IPS-18a (cell line): ENCODE measurements at regions not wholly inside any gene's neighbourhood (a gene's known extent, or its start where the extent isn't known, plus 50 kb on each side); places are given as distances from the start of the nearest gene placed in this dataset.

Experiments used
- H3K27ac ChIP-seq: one replicate; pipeline ENCODE4 v1.5.1; 2013; ENCODE audit warnings: low read length
- H3K27me3 ChIP-seq: one replicate; pipeline ENCODE4 v1.6.1; 2013; ENCODE audit warnings: mild to moderate bottlenecking, low read length; ENCODE audit not compliant: control insufficient read depth, insufficient read depth
- H3K36me3 ChIP-seq: one replicate; pipeline ENCODE4 v1.6.1; 2013; ENCODE audit warnings: low read depth, low read length; ENCODE audit not compliant: control insufficient read depth
- H3K4me1 ChIP-seq: one replicate; pipeline ENCODE4 v1.6.1; 2013; ENCODE audit warnings: low read depth, low read length; ENCODE audit not compliant: control insufficient read depth
- H3K4me3 ChIP-seq: one replicate; pipeline ENCODE4 v1.5.1; 2013; ENCODE audit warnings: low read length
- H3K9ac ChIP-seq: one replicate; pipeline ENCODE4 v1.6.1; 2013; ENCODE audit warnings: mild to moderate bottlenecking, low read length, moderate library complexity
- H3K9me3 ChIP-seq: one replicate; pipeline ENCODE4 v1.6.1; 2013; ENCODE audit warnings: low read depth, low read length; ENCODE audit not compliant: control insufficient read depth

- Histone ChIP-seq H3K27me3 (no peaks in the 10 kb centered on the region), H3K36me3 (no peaks in the 10 kb centered on the region), H3K9ac (no peak overlapping the region), H3K27ac (no peak overlapping the region), H3K4me1 (peaks cover 18% of the 10 kb centered on the region), H3K9me3 (no peaks in the 10 kb centered on the region), H3K4me3 (no peak overlapping the region)
These were observed 96.1 kb upstream of the TOX3 start for GRCh38 chr16:52643006-52643405.

GRCh38 chr16:52634528-52634927 is 87.6 kb upstream of the TOX3 start:
- Histone ChIP-seq H3K36me3 (no peaks in the 10 kb centered on the region), H3K9ac (no peak overlapping the region), H3K4me3 (no peak overlapping the region), H3K27me3 (no peaks in the 10 kb centered on the region), H3K4me1 (no peaks in the 10 kb centered on the region), H3K27ac (no peak overlapping the region), H3K9me3 (no peaks in the 10 kb centered on the region)

DNA sequence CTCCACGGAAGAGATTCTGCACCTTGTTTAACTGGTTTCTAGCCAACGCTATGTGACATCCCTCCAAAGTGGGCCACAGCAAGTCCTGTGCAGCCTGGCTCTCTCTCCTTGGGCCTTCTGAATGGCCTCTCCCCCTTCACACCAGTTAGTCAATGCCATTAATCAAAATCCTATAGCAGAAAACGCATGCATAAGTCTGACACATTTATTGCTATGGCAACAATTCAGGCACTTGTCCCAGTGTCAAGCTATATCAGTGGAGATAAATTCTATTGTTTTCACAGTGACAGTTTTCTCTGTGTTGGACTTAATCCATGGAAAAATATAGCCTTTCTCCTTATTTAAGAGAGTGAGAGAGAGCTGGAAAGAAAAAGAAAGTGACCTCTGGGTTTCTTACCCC is 87.2 kb upstream of the TOX3 start:
- Histone ChIP-seq H3K4me3 (no peak overlapping the region), H3K9ac (no peak overlapping the region), H3K4me1 (no peaks in the 10 kb centered on the region), H3K27ac (no peak overlapping the region), H3K27me3 (no peaks in the 10 kb centered on the region), H3K36me3 (no peaks in the 10 kb centered on the region), H3K9me3 (no peaks in the 10 kb centered on the region)

DNA sequence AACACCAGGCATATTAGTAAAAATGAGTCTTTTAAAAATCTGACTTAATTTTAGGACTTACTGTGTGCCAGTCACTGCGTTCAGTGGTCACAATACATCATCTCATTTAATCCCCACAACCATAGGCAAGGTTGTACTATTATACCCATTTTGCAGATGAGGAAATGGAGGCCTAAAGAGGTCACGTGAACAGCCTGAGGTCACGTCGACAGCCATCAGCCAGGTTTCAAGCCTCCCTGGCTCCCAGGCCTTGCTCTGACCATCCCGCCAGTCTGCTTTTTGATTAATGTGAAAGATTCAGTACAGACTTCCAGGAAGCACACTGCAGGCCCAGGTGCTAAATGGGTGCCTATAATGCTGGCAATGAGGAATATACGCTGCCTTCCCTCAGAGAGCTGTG is 86.3 kb upstream of the TOX3 start:
- H3K9me3 ChIP-seq, result no peaks in the 10 kb centered on the region
- H3K27me3 ChIP-seq, result no peaks in the 10 kb centered on the region
- H3K9ac ChIP-seq, result no peak overlapping the region
- H3K4me1 ChIP-seq, result no peaks in the 10 kb centered on the region
- no peak overlapping the region for H3K27ac ChIP-seq
- no peaks in the 10 kb centered on the region for H3K36me3 ChIP-seq
- H3K4me3 ChIP-seq, result no peak overlapping the region

GRCh38 chr16:52631711-52632110 is 84.8 kb upstream of the TOX3 start:
- Histone ChIP-seq H3K9me3 (no peaks in the 10 kb centered on the region), H3K9ac (no peak overlapping the region), H3K27ac (no peak overlapping the region), H3K27me3 (no peaks in the 10 kb centered on the region), H3K4me1 (no peaks in the 10 kb centered on the region), H3K4me3 (no peak overlapping the region), H3K36me3 (no peaks in the 10 kb centered on the region)

- no peaks in the 10 kb centered on the region for H3K36me3 ChIP-seq
- H3K9ac ChIP-seq, result no peak overlapping the region
- no peaks in the 10 kb centered on the region for H3K9me3 ChIP-seq
- no peaks in the 10 kb centered on the region for H3K4me1 ChIP-seq
- H3K27ac ChIP-seq, result no peak overlapping the region
- no peak overlapping the region for H3K4me3 ChIP-seq
- no peaks in the 10 kb centered on the region for H3K27me3 ChIP-seq
These were observed 83.8 kb upstream of the TOX3 start for GRCh38 chr16:52630711-52631110.

DNA sequence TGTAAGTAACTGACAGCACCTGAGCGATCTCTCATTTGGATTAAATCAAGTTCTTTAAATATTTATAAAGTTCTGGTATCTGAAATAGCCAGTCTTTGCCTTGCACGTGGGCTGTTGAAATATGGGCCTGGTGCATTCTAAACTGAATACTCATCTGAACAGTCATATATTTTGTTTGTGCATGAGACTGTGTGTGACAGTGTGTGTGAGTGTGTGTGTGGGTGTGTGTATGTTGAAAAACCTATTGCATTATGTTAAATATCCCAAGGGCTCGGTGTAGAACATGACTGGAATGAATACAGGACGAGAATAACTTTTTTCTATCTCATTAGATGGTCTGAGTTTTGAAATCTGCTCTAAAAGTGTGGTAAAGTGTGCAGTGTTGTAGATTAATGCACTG is 82.4 kb upstream of the TOX3 start:
- Histone ChIP-seq H3K27me3 (no peaks in the 10 kb centered on the region), H3K9me3 (no peaks in the 10 kb centered on the region), H3K27ac (no peak overlapping the region), H3K9ac (no peak overlapping the region), H3K36me3 (no peaks in the 10 kb centered on the region), H3K4me1 (no peaks in the 10 kb centered on the region), H3K4me3 (no peak overlapping the region)

DNA sequence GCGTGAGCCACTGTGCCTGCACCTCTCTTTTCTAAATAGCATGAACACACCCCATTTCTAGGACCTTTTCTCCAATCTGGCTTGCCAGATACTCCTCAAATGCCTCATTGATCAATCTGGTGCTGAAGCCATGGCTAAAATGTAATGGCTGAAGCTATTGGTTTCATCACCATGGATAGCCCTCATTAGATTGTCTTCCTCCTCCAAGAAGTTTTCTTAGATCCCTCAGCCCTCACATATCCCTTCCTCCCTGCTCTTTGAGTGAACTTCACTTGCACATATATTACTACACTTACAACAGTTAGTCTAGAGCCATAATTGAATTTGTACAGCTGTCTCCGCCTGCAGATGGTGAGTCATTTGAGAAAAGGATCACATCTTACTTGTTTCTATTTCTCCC is 77.9 kb upstream of the TOX3 start:
- Histone ChIP-seq H3K27me3 (no peaks in the 10 kb centered on the region), H3K4me3 (no peak overlapping the region), H3K9ac (no peak overlapping the region), H3K9me3 (no peaks in the 10 kb centered on the region), H3K36me3 (no peaks in the 10 kb centered on the region), H3K4me1 (no peaks in the 10 kb centered on the region), H3K27ac (no peak overlapping the region)

DNA sequence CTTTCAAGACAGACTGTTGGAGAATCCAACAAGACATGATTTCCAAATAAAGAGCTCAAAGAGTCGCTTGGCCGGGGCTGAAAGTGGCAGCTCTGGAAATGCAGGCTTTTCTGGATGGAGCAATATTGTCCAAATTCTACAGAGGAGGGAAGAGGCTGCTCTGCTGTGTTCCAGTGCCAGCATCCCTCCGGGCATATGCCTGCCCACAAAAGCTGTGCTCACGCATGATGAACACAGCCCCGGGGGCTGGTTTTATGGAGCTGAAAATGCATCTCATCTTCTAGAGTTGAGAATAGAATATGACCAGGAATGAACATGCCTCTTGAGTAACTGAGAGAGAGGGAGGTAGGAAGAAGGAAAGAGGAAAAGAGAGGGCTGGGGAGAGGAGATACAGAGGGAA is 74.7 kb upstream of the TOX3 start:
- Histone ChIP-seq H3K9ac (no peak overlapping the region), H3K4me1 (no peaks in the 10 kb centered on the region), H3K4me3 (no peak overlapping the region), H3K36me3 (no peaks in the 10 kb centered on the region), H3K9me3 (no peaks in the 10 kb centered on the region), H3K27me3 (no peaks in the 10 kb centered on the region), H3K27ac (no peak overlapping the region)

GRCh38 chr16:52618753-52619497 is 72.0 kb upstream of the TOX3 start:
- Histone ChIP-seq H3K27me3 (no peaks in the 10 kb centered on the region), H3K36me3 (no peaks in the 10 kb centered on the region), H3K4me3 (no peak overlapping the region), H3K9ac (no peak overlapping the region), H3K27ac (no peak overlapping the region), H3K4me1 (no peaks in the 10 kb centered on the region), H3K9me3 (no peaks in the 10 kb centered on the region)

DNA sequence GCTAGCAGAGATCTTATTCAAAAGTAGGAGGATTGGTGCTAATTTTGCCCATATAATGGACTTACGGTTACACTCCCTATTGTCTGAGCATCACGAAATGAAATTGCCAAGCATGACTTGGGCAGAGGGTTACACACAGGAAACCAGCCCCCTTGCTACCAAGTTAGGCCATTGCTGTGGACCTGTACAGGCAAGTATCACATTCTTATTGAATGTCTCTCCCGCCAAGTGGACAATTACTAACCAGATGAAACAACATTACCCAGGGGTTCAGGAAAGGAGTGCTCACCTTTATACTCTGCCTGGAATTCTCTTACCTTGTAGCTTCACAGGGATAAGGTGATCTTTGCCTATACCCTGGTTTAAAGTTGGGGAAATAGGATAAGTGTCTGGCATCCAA is 70.6 kb upstream of the TOX3 start:
- H3K9me3 ChIP-seq, result no peaks in the 10 kb centered on the region
- no peaks in the 10 kb centered on the region for H3K36me3 ChIP-seq
- H3K4me1 ChIP-seq, result no peaks in the 10 kb centered on the region
- H3K9ac ChIP-seq, result no peak overlapping the region
- no peak overlapping the region for H3K4me3 ChIP-seq
- no peaks in the 10 kb centered on the region for H3K27me3 ChIP-seq
- H3K27ac ChIP-seq, result no peak overlapping the region

GRCh38 chr16:52613508-52613907 is 66.6 kb upstream of the TOX3 start:
- H3K27me3 ChIP-seq, result no peaks in the 10 kb centered on the region
- no peaks in the 10 kb centered on the region for H3K36me3 ChIP-seq
- no peaks in the 10 kb centered on the region for H3K4me1 ChIP-seq
- H3K9me3 ChIP-seq, result no peaks in the 10 kb centered on the region
- H3K27ac ChIP-seq, result no peak overlapping the region
- H3K4me3 ChIP-seq, result no peak overlapping the region
- no peak overlapping the region for H3K9ac ChIP-seq
